ENCODE measurements at regions not wholly inside any gene's neighbourhood (a gene's known extent, or its start where the extent isn't known, plus 50 kb on each side); places are given as distances from the start of the nearest gene placed in this dataset.

DNA sequence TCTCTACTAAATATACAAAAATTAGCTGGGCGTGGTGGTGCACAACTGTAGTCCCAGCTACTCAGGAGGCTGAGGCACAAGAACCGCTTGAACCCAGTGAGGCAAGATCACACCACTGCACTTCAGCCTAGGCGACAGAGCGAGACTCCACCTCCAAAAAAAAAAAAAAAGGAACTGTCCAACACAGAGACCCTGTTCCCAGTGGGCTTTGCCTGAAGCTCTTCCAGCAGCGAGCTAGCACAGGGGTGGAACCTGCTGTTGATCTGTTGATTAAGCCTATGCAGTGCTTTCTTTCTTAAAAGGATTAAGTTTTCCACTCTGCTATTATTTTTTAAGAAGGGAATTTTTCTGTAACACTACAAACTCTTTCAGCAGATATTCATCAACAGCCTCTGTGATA is 171.0 kb upstream of the TUT7 start:
- TF ChIP-seq, protein P1, sequence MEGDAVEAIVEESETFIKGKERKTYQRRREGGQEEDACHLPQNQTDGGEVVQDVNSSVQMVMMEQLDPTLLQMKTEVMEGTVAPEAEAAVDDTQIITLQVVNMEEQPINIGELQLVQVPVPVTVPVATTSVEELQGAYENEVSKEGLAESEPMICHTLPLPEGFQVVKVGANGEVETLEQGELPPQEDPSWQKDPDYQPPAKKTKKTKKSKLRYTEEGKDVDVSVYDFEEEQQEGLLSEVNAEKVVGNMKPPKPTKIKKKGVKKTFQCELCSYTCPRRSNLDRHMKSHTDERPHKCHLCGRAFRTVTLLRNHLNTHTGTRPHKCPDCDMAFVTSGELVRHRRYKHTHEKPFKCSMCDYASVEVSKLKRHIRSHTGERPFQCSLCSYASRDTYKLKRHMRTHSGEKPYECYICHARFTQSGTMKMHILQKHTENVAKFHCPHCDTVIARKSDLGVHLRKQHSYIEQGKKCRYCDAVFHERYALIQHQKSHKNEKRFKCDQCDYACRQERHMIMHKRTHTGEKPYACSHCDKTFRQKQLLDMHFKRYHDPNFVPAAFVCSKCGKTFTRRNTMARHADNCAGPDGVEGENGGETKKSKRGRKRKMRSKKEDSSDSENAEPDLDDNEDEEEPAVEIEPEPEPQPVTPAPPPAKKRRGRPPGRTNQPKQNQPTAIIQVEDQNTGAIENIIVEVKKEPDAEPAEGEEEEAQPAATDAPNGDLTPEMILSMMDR (IDR thresholded peaks at IDR 0.05): no peak
- no peak for TF ChIP-seq EP300 (IDR thresholded peaks at IDR 0.05)
- TF ChIP-seq POLR2A (IDR thresholded peaks at IDR 0.05): no peak
- no peak for TF ChIP-seq POLR2AphosphoS5 (IDR thresholded peaks at IDR 0.05)
- H3K36me3 ChIP-seq: no peaks in the 10 kb centered on the region
- H3K4me1 ChIP-seq: no peaks in the 10 kb centered on the region
- no peak overlapping the region for H3K27ac ChIP-seq
- no peak overlapping the region for H3K4me3 ChIP-seq
- H3K9me3 ChIP-seq: no peaks in the 10 kb centered on the region
- DNase-seq (no peak), ATAC-seq (ENCODE audit: low FRiP score in 2 of 2) (no peak)
- no peaks in the 10 kb centered on the region for H3K27me3 ChIP-seq
- 89 to 92% methylated on average over 4 to 5 of the region's 5 CpGs for WGBS, 2 donors

DNA sequence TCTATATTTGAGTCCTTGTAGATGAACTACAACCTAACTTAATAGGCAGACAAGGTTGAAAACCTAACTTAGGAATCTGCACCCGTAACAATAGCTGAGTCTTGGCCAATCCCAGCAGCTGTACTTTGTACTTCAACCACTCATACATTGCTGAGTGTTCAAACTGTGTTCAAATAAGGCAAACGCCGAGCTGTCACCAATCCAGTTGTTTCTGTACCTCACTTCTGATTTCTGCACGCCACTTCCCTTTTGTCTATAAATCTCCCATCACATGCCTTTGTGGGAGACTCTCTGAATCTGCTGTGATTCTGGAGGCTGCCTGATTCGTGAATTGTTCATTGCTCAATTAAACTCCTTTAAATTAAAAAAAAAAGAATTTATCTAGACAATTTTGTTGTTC is 167.8 kb upstream of the TUT7 start:
- no peaks in the 10 kb centered on the region for H3K9me3 ChIP-seq
- no peak overlapping the region for H3K4me3 ChIP-seq
- 60 to 67% methylated on average over 5 of the region's 5 CpGs for WGBS, 2 donors
- H3K36me3 ChIP-seq: no peaks in the 10 kb centered on the region
- TF ChIP-seq, protein P1 (IDR thresholded peaks at IDR 0.05): no peak
- TF ChIP-seq POLR2AphosphoS5 (IDR thresholded peaks at IDR 0.05): no peak
- TF ChIP-seq POLR2A (IDR thresholded peaks at IDR 0.05): no peak
- no peak for TF ChIP-seq EP300 (IDR thresholded peaks at IDR 0.05)
- DNase-seq (no peak), ATAC-seq (ENCODE audit: low FRiP score in 2 of 2) (no peak)
- no peak overlapping the region for H3K27ac ChIP-seq
- no peaks in the 10 kb centered on the region for H3K4me1 ChIP-seq
- no peaks in the 10 kb centered on the region for H3K27me3 ChIP-seq

DNA sequence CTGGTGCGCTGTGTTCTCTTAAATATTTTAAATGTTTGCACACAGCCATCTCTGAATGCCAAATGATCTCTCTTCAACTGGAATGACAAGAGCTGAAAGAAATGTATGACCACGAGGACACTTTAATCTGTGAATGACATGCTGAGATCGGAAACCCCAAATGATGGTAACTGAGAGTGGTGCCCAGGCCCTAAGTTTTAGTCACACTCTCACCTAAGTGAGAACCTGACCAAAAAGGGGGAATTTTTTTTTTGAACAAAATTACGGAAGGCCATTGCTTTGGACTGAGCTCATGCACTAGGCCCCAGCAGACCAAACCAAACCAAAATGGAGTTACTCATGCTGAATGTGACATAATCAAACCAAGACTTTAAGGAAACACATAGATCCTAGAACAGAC is 167.1 kb upstream of the TUT7 start:
- 85 to 88% methylated on average over 4 of the region's 4 CpGs for WGBS, 2 donors
- H3K9me3 ChIP-seq: no peaks in the 10 kb centered on the region
- no peak overlapping the region for H3K27ac ChIP-seq
- H3K27me3 ChIP-seq: no peaks in the 10 kb centered on the region
- TF ChIP-seq POLR2AphosphoS5 (IDR thresholded peaks at IDR 0.05): no peak
- TF ChIP-seq EP300 (IDR thresholded peaks at IDR 0.05): no peak
- TF ChIP-seq, protein P1 (IDR thresholded peaks at IDR 0.05): no peak
- no peak for TF ChIP-seq POLR2A (IDR thresholded peaks at IDR 0.05)
- no peaks in the 10 kb centered on the region for H3K4me1 ChIP-seq
- no peak for ATAC-seq (ENCODE audit: low FRiP score in 2 of 2)
- H3K36me3 ChIP-seq: no peaks in the 10 kb centered on the region
- no peak overlapping the region for H3K4me3 ChIP-seq
- DNase-seq: no peak

DNA sequence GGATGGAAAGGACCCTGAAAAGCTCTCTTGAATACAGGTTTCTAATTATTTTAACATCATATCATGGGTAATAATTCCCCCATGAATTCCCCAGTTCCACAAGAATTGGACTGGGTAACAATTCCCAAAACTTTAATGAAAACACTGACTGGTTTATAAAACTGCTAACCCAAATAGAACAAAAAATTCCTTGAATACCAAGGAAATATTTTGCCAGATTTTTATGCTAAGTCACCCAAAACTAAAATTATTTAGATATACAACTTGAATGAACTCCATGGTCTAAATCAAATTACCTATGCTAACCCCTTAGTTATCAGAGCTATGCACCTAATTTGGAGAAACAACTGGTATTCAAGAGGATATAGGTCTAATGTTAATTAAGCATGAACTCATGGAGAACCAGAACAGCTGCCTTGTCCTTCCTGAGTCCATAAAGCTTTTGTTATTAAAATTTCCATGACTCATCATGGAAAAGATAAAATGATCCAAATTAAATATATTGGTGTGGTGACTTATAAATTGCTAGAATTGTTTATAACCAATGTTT is 164.9 kb upstream of the TUT7 start:
- Histone ChIP-seq H3K27ac (no peak overlapping the region), H3K9me3 (no peaks in the 10 kb centered on the region), H3K36me3 (no peaks in the 10 kb centered on the region), H3K4me3 (no peak overlapping the region), H3K27me3 (no peaks in the 10 kb centered on the region), H3K4me1 (no peaks in the 10 kb centered on the region)
- TF ChIP-seq, protein P1 (IDR thresholded peaks at IDR 0.05): no peak
- TF ChIP-seq POLR2AphosphoS5 (IDR thresholded peaks at IDR 0.05) (no peak), POLR2A (IDR thresholded peaks at IDR 0.05) (no peak), EP300 (IDR thresholded peaks at IDR 0.05) (no peak)
- DNase-seq: no peak
- ATAC-seq (ENCODE audit: low FRiP score in 2 of 2): no peak

DNA sequence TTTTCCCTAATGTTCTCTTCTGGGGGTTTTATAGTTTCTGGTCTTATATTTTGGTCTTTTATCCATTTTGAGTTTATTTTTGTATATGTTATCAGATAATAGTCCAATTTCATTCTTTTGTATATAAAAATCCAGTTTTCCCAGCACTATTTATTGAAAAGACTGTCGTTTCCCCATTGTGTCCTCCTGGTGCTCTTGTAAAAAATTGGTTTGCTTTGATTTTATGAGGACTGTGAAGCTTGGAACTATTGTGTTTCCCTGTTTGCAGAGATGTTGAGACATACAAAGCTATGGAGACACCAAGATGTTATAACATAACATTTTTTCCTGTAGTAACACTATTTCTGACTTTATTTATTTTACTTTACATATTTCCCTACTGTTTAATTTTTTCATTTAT is 163.3 kb upstream of the TUT7 start:
- no peak overlapping the region for H3K27ac ChIP-seq
- no peak overlapping the region for H3K4me3 ChIP-seq
- DNase-seq (no peak), ATAC-seq (ENCODE audit: low FRiP score in 2 of 2) (no peak)
- no peaks in the 10 kb centered on the region for H3K27me3 ChIP-seq
- H3K9me3 ChIP-seq: no peaks in the 10 kb centered on the region
- 85 to 94% methylated on average over 1 of the region's 1 CpG for WGBS, 2 donors
- no peaks in the 10 kb centered on the region for H3K36me3 ChIP-seq
- no peaks in the 10 kb centered on the region for H3K4me1 ChIP-seq
- no peak for TF ChIP-seq POLR2A (IDR thresholded peaks at IDR 0.05)
- TF ChIP-seq EP300 (IDR thresholded peaks at IDR 0.05): no peak
- TF ChIP-seq, protein P1 (IDR thresholded peaks at IDR 0.05): no peak
- no peak for TF ChIP-seq POLR2AphosphoS5 (IDR thresholded peaks at IDR 0.05)
